Loucy (cell line): ENCODE measurements at regions not wholly inside any gene's neighbourhood (a gene's known extent, or its start where the extent isn't known, plus 50 kb on each side); places are given as distances from the start of the nearest gene placed in this dataset.
A peak's percentile ranks its signal among the peaks of the same experiment; 100 is the strongest.

Source experiments
- H2AFZ ChIP-seq: fragments of 200-600 bp; sonication (generic); 2 replicates; pipeline ENCODE4 v1.6.0; 2016; ENCODE audit warnings: antibody characterized with exemption, mild to moderate bottlenecking, low read length, moderate library complexity
- H3F3A ChIP-seq: fragments of 200-600 bp; 2 replicates; pipeline ENCODE4 v1.6.0; 2016; ENCODE audit warnings: antibody characterized with exemption, low read depth, mild to moderate bottlenecking
- H3K27me3 ChIP-seq: fragments of 200-600 bp; sonication (generic); 2 replicates; pipeline ENCODE4 v1.6.1; 2014; ENCODE audit warnings: low read length, mild to moderate bottlenecking; ENCODE audit not compliant: insufficient read depth, poor library complexity, severe bottlenecking
- H3K36me3 ChIP-seq: fragments of 200-600 bp; sonication (generic); 2 replicates; pipeline ENCODE4 v1.6.1; 2016; ENCODE audit warnings: low read length; ENCODE audit not compliant: insufficient read depth
- H3K4me1 ChIP-seq: fragments of 200-600 bp; sonication (generic); 2 replicates; pipeline ENCODE4 v1.5.1; 2014; ENCODE audit warnings: low read length, mild to moderate bottlenecking; ENCODE audit not compliant: insufficient read depth, poor library complexity, severe bottlenecking
- H3K4me2 ChIP-seq: fragments of 200-600 bp; sonication (generic); 2 replicates; pipeline ENCODE4 v1.6.0; 2014; ENCODE audit warnings: antibody characterized with exemption, low read length, low read depth, mild to moderate bottlenecking; ENCODE audit not compliant: poor library complexity, severe bottlenecking
- H3K4me3 ChIP-seq: fragments of 200-600 bp; sonication (generic); 2 replicates; pipeline ENCODE4 v1.5.1; 2014; ENCODE audit warnings: low read length, mild to moderate bottlenecking, mixed read lengths; ENCODE audit not compliant: poor library complexity, severe bottlenecking
- H3K79me2 ChIP-seq: fragments of 200-600 bp; sonication (generic); 2 replicates; pipeline ENCODE4 v1.6.1; 2014; ENCODE audit warnings: low read length; ENCODE audit not compliant: insufficient read depth
- H3K9ac ChIP-seq: fragments of 200-600 bp; sonication (generic); 2 replicates; pipeline ENCODE4 v1.6.0; 2014; ENCODE audit warnings: mild to moderate bottlenecking, low read depth, low read length, moderate library complexity; ENCODE audit not compliant: poor library complexity, severe bottlenecking
- H3K9me2 ChIP-seq: fragments of 200-600 bp; sonication (generic); replicated peaks from 2 replicates; pipeline ENCODE4 v1.6.1; 2016; ENCODE audit warnings: low read depth, low read length, mixed read lengths
- H3K9me3 ChIP-seq: fragments of 200-600 bp; sonication (generic); 2 replicates; pipeline ENCODE4 v1.6.1; 2014; ENCODE audit warnings: mild to moderate bottlenecking, antibody characterized with exemption, low read length, low read depth; ENCODE audit not compliant: insufficient read depth
- H4K20me1 ChIP-seq: fragments of 200-600 bp; sonication (generic); 2 replicates; pipeline ENCODE4 v1.6.0; 2014; ENCODE audit warnings: antibody characterized with exemption, low read length, mild to moderate bottlenecking; ENCODE audit not compliant: insufficient read depth, poor library complexity, severe bottlenecking
- CTCF ChIP-seq: fragments of 200-600 bp; sonication (generic); conservative IDR thresholded peaks from 2 replicates; pipeline ENCODE4 v1.5.1; 2014; ENCODE audit warnings: mild to moderate bottlenecking, antibody characterized with exemption, low read length
- EZH2phosphoT487 ChIP-seq: fragments of 200-600 bp; IDR thresholded peaks from 2 replicates; pipeline ENCODE4 v1.6.1; 2018; ENCODE audit warnings: antibody characterized with exemption, mild to moderate bottlenecking, moderate library complexity, borderline replicate concordance

GRCh38 chr2:67214585-67215185, 182.4 kb upstream of the ETAA1 start:
- no peaks in the 10 kb centered on the region for H3K4me1 ChIP-seq
- no peaks in the 10 kb centered on the region for H3K36me3 ChIP-seq
- no peaks in the 10 kb centered on the region for H4K20me1 ChIP-seq
- no peaks in the 10 kb centered on the region for H3K9me2 ChIP-seq
- no peak overlapping the region for H2AFZ ChIP-seq
- H3K4me2 ChIP-seq = no peak overlapping the region
- no peak overlapping the region for H3K9ac ChIP-seq
- no peaks in the 10 kb centered on the region for H3K79me2 ChIP-seq
- no peaks in the 10 kb centered on the region for H3K27me3 ChIP-seq
- TF ChIP-seq CTCF = no peak
- no peak overlapping the region for H3K4me3 ChIP-seq
- H3F3A ChIP-seq = no peaks in the 10 kb centered on the region
- no peaks in the 10 kb centered on the region for H3K9me3 ChIP-seq

GRCh38 chr2:67215214-67216055, 181.7 kb upstream of the ETAA1 start:
- Histone ChIP-seq H3K4me2 (no peak overlapping the region), H3K9me2 (no peaks in the 10 kb centered on the region), H4K20me1 (no peaks in the 10 kb centered on the region), H3K27me3 (no peaks in the 10 kb centered on the region), H3K4me3 (no peak overlapping the region), H3K79me2 (no peaks in the 10 kb centered on the region), H3K9me3 (no peaks in the 10 kb centered on the region), H2AFZ (no peak overlapping the region), H3K4me1 (no peaks in the 10 kb centered on the region), H3K9ac (no peak overlapping the region), H3F3A (no peaks in the 10 kb centered on the region), H3K36me3 (no peaks in the 10 kb centered on the region)
- no peak for TF ChIP-seq EZH2phosphoT487
- TF ChIP-seq CTCF = peak; percentile 31

GRCh38 chr2:67216103-67216502, 181.0 kb upstream of the ETAA1 start:
- Histone ChIP-seq H2AFZ (no peak overlapping the region), H3K79me2 (no peaks in the 10 kb centered on the region), H3K9me2 (no peaks in the 10 kb centered on the region), H3F3A (no peaks in the 10 kb centered on the region), H4K20me1 (no peaks in the 10 kb centered on the region), H3K27me3 (no peaks in the 10 kb centered on the region), H3K9ac (no peak overlapping the region), H3K4me1 (no peaks in the 10 kb centered on the region), H3K36me3 (no peaks in the 10 kb centered on the region), H3K9me3 (no peaks in the 10 kb centered on the region), H3K4me2 (no peak overlapping the region), H3K4me3 (no peak overlapping the region)
- no peak for TF ChIP-seq CTCF
- TF ChIP-seq EZH2phosphoT487 = no peak
